H1 (cell line): ENCODE measurements at regions not wholly inside any gene's neighbourhood (a gene's known extent, or its start where the extent isn't known, plus 50 kb on each side); places are given as distances from the start of the nearest gene placed in this dataset.

Experiments used
- BCL11A ChIP-seq, 2 experiments: IDR thresholded peaks; one replicate each; pipeline ENCODE4 v1.6.1; 2011; ENCODE audit warnings: low read depth in 2 of 2, low read length in 2 of 2, mild to moderate bottlenecking in 2 of 2
- CTCF ChIP-seq, 3 experiments: IDR thresholded peaks; 1 replicate in 2 of 3; 2 replicates in 1 of 3; pipeline versions ENCODE4 v1.5.1 to v1.6.1; 2011; ENCODE audit warnings: low read length in 3 of 3, mild to moderate bottlenecking in 3 of 3, inconsistent platforms in 2 of 3, low read depth in 1 of 3, moderate library complexity in 1 of 3; ENCODE audit not compliant: insufficient read depth in 1 of 3; ENCODE audit errors: control extremely low read depth in 1 of 3
- EP300 ChIP-seq, 2 experiments: IDR thresholded peaks; 1 replicate in 1 of 2; 2 replicates in 1 of 2; pipeline ENCODE4 v1.6.1; 2011 to 2012; ENCODE audit warnings: low read depth in 2 of 2, low read length in 2 of 2, mild to moderate bottlenecking in 2 of 2, borderline replicate concordance in 1 of 2, inconsistent platforms in 1 of 2, moderate library complexity in 1 of 2
- EZH2 ChIP-seq: fragments of 200-600 bp; sonication (generic); IDR thresholded peaks from 2 replicates; pipeline ENCODE4 v1.7.1; 2012; ENCODE audit warnings: low read depth, mild to moderate bottlenecking, moderate library complexity, low read length, inconsistent platforms; ENCODE audit not compliant: severe bottlenecking
- JUN ChIP-seq: IDR thresholded peaks from 2 replicates; pipeline ENCODE4 v1.6.1; 2011; ENCODE audit warnings: low read depth, mild to moderate bottlenecking, improper control_type of control experiment, low read length
- POLR2A ChIP-seq, 2 experiments: IDR thresholded peaks; 1 replicate in 1 of 2; 2 replicates in 1 of 2; pipeline ENCODE4 v1.6.1; 2011; ENCODE audit warnings: low read depth in 2 of 2, low read length in 2 of 2, mild to moderate bottlenecking in 2 of 2; ENCODE audit errors: control extremely low read depth in 1 of 2
- POLR2AphosphoS5 ChIP-seq: IDR thresholded peaks from 2 replicates; pipeline ENCODE4 v1.6.1; 2011; ENCODE audit warnings: low read depth, low read length
- RAD21 ChIP-seq, 2 experiments: IDR thresholded peaks in 1 of 2; conservative IDR thresholded peaks in 1 of 2; 2 replicates each; pipeline ENCODE4 v1.6.1; 2011; ENCODE audit warnings: low read depth in 2 of 2, low read length in 2 of 2, improper control_type of control experiment in 1 of 2, inconsistent platforms in 1 of 2, mild to moderate bottlenecking in 1 of 2, moderate library complexity in 1 of 2
- TBP ChIP-seq: IDR thresholded peaks from 2 replicates; pipeline ENCODE4 v1.6.1; 2011; ENCODE audit warnings: low read depth, low read length, improper control_type of control experiment
- TCF12 ChIP-seq: IDR thresholded peaks from 2 replicates; pipeline ENCODE4 v1.6.1; 2011; ENCODE audit warnings: low read depth, mild to moderate bottlenecking, low read length
- ZNF274 ChIP-seq: IDR thresholded peaks from 2 replicates; pipeline ENCODE4 v1.7.0; 2012; ENCODE audit warnings: low read length, borderline replicate concordance; ENCODE audit errors: extremely low read depth

DNA sequence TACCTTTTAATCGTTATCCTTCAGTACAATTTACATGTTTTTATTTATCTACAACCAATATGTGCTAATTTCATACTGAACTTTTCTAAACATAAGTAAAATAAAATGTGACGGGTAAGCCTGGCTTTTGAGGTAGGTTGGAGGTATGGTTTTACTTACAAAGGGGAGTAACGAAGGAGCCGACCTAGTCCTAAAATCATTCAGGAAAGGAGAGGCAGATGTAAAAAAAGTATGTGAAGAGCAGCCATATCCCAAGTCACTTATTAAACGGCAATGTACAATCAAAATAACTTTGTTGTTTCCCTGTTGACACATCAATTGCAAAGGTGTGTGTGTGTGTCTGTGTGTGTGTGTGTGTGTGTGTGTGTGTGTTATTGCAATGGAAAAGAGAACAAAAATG is 351.3 kb downstream of the CRPPA start:
- TF ChIP-seq ZNF274, result no peak
- no peak for TF ChIP-seq EZH2
- TF ChIP-seq CTCF (IDR thresholded peaks at IDR 0.05; ENCODE audit: control extremely low read depth in 1 of 3, insufficient read depth in 1 of 3, low read depth in 1 of 3, low read length in 3 of 3), result no peak
- TF ChIP-seq POLR2AphosphoS5, result no peak
- TF ChIP-seq BCL11A (IDR thresholded peaks at IDR 0.05; ENCODE audit: low read depth in 2 of 2, low read length in 2 of 2), result no peak
- TF ChIP-seq JUN, result no peak
- no peak for TF ChIP-seq EP300 (IDR thresholded peaks at IDR 0.05; ENCODE audit: borderline replicate concordance in 1 of 2, low read depth in 2 of 2, low read length in 2 of 2)
- no peak for TF ChIP-seq TCF12
- no peak for TF ChIP-seq TBP
- no peak for TF ChIP-seq RAD21 (IDR thresholded peaks at IDR 0.05 in 1 of 2, conservative IDR thresholded peaks at IDR 0.05 in 1 of 2; ENCODE audit: low read depth in 2 of 2, low read length in 2 of 2)
- no peak for TF ChIP-seq POLR2A (IDR thresholded peaks at IDR 0.05; ENCODE audit: control extremely low read depth in 1 of 2, low read depth in 2 of 2, low read length in 2 of 2)
